OCI-LY7 (cell line): ENCODE measurements at regions not wholly inside any gene's neighbourhood (a gene's known extent, or its start where the extent isn't known, plus 50 kb on each side); places are given as distances from the start of the nearest gene placed in this dataset.

Experiments used
- BruUV-seq: library from RNA; stranded (reverse); fragments of 400-500 nt; replicated peaks from 2 replicates; lab custom pipeline; 2021; lab: Mats Ljungman, UMichigan
- CTCF ChIA-PET: fragments of 300-600 bp; sonication (Branson Sonifier 250); formaldehyde crosslinking; loops from one replicate; lab custom pipeline; 2022; ENCODE audit warnings: antibody characterized with exemption; ENCODE audit not compliant: unreplicated experiment; lab: Charles Lee
- POLR2A ChIA-PET: fragments of 300-600 bp; sonication (Branson Sonifier 250); formaldehyde crosslinking; loops from one replicate; lab custom pipeline; 2022; ENCODE audit warnings: antibody characterized with exemption; lab: Charles Lee
- DNase-seq: peaks from one replicate; pipeline ENCODE4 v3.0.0-alpha.2; 2015; ENCODE audit warnings: low spot score
- H2AFZ ChIP-seq: fragments of 200-600 bp; sonication (generic), shearing (Covaris generic); 2 replicates; pipeline ENCODE4 v1.6.1; 2014; ENCODE audit warnings: mild to moderate bottlenecking, antibody characterized with exemption, low read length, moderate library complexity
- H3K27ac ChIP-seq: fragments of 200-600 bp; sonication (generic); 2 replicates; pipeline ENCODE4 v1.5.1; 2014; ENCODE audit warnings: mixed run types, low read depth, mild to moderate bottlenecking, moderate library complexity, low read length, inconsistent platforms; ENCODE audit not compliant: poor library complexity, severe bottlenecking
- H3K36me3 ChIP-seq: fragments of 200-600 bp; sonication (generic); 2 replicates; pipeline ENCODE4 v1.6.1; 2014; ENCODE audit warnings: mild to moderate bottlenecking, antibody characterized with exemption, low read length, moderate library complexity, mixed read lengths; ENCODE audit not compliant: insufficient read depth
- H3K4me1 ChIP-seq: fragments of 200-600 bp; sonication (generic); 2 replicates; pipeline ENCODE4 v1.5.1; 2014; ENCODE audit warnings: mild to moderate bottlenecking, low read length; ENCODE audit not compliant: insufficient read depth, poor library complexity, severe bottlenecking
- H3K4me2 ChIP-seq: fragments of 200-600 bp; sonication (generic); 2 replicates; pipeline ENCODE4 v1.6.1; 2014; ENCODE audit warnings: mild to moderate bottlenecking, low read length
- H3K4me3 ChIP-seq: fragments of 200-600 bp; sonication (generic); 2 replicates; pipeline ENCODE4 v1.5.1; 2014; ENCODE audit warnings: mild to moderate bottlenecking, low read depth, low read length; ENCODE audit not compliant: poor library complexity, severe bottlenecking
- H3K79me2 ChIP-seq: fragments of 200-600 bp; sonication (generic); 2 replicates; pipeline ENCODE4 v1.6.1; 2016; ENCODE audit warnings: low read depth, mild to moderate bottlenecking, low read length, moderate library complexity, mixed read lengths; ENCODE audit not compliant: insufficient read depth
- H3K9me2 ChIP-seq: fragments of 200-600 bp; sonication (generic); 2 replicates; pipeline ENCODE4 v1.6.1; 2016; ENCODE audit warnings: mild to moderate bottlenecking, low read length, mixed read lengths; ENCODE audit not compliant: insufficient read depth
- H3K9me3 ChIP-seq: fragments of 200-600 bp; sonication (generic); 2 replicates; pipeline ENCODE4 v1.6.1; 2014; ENCODE audit warnings: mild to moderate bottlenecking, mixed run types, low read length, mixed read lengths
- H4K20me1 ChIP-seq: fragments of 200-600 bp; sonication (generic); 2 replicates; pipeline ENCODE4 v1.6.1; 2014; ENCODE audit warnings: mild to moderate bottlenecking, antibody characterized with exemption, low read length, moderate library complexity, mixed read lengths; ENCODE audit not compliant: insufficient read depth
- CTCF ChIP-seq: fragments of 200-600 bp; sonication (generic); conservative IDR thresholded peaks from 2 replicates; pipeline ENCODE4 v1.5.1; 2014; ENCODE audit warnings: mild to moderate bottlenecking, antibody characterized with exemption, low read length, moderate library complexity, mixed read lengths
- EZH2phosphoT487 ChIP-seq: fragments of 200-600 bp; sonication (generic); IDR thresholded peaks from 2 replicates; pipeline ENCODE4 v1.6.1; 2018; ENCODE audit warnings: low read depth, borderline replicate concordance, mild to moderate bottlenecking, mixed run types, antibody characterized with exemption, low read length, moderate library complexity, mixed read lengths
- intact Hi-C: fragments of 100-400 bp; cut with micrococcal nuclease; formaldehyde crosslinking; loops from one replicate; pipeline ENCODE4 v1.10.0; 2022; ENCODE audit not compliant: unreplicated experiment

- CTCF ChIA-PET = no interaction called here
- H3K4me2 ChIP-seq = no peak overlapping the region
- H3K9me3 ChIP-seq = no peaks in the 10 kb centered on the region
- no peaks in the 10 kb centered on the region for H3K4me1 ChIP-seq
- H3K9me2 ChIP-seq = no peaks in the 10 kb centered on the region
- DNase-seq = no peak
- POLR2A ChIA-PET = no interaction called here
- peak; percentile 59 for TF ChIP-seq CTCF
- TF ChIP-seq EZH2phosphoT487 = no peak
- intact Hi-C loops = no loop called here
- H3K36me3 ChIP-seq = no peaks in the 10 kb centered on the region
- no peak overlapping the region for H2AFZ ChIP-seq
- no peaks in the 10 kb centered on the region for H3K79me2 ChIP-seq
- BruUV-seq = no TSS peak
- H3K27ac ChIP-seq = no peak overlapping the region
- H3K4me3 ChIP-seq = no peak overlapping the region
- H4K20me1 ChIP-seq = no peaks in the 10 kb centered on the region
Measured at GRCh38 chr13:37270226-37271001, 164.9 kb upstream of the CSNK1A1L start.

GRCh38 chr13:37263871-37264270 is 158.4 kb upstream of the CSNK1A1L start:
- no TSS peak for BruUV-seq
- TF ChIP-seq EZH2phosphoT487 = no peak
- no peak for TF ChIP-seq CTCF
- Histone ChIP-seq H3K4me1 (no peaks in the 10 kb centered on the region), H4K20me1 (no peaks in the 10 kb centered on the region), H3K79me2 (no peaks in the 10 kb centered on the region), H3K9me2 (no peaks in the 10 kb centered on the region; the same call in 1 of the 2 replicates), H3K27ac (no peak overlapping the region), H3K36me3 (no peaks in the 10 kb centered on the region), H2AFZ (no peak overlapping the region), H3K9me3 (no peaks in the 10 kb centered on the region), H3K4me3 (no peak overlapping the region), H3K4me2 (no peak overlapping the region)
- DNase-seq = no peak
- ChIA-PET CTCF (no interaction called here), POLR2A (no interaction called here)
- intact Hi-C loops = no loop called here

DNA sequence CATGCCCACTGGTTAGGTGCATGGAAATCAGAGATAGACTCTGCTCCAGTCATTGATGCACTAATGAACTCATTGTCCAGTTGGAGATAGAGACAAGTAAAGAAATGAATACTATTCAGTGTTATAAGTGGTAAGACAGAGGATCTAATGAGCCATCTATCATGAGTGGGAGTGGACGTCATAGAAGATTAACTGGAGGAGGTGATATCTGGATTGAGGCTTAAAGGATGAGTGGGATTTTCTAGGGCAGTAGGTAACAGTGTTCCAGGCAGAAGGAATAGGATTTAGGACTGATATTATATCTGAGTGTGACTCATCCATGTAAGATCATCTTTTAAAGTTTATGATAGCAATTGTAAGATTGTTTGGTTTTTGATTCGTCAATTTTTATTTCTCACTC is 152.2 kb upstream of the CSNK1A1L start:
- Histone ChIP-seq H4K20me1 (no peaks in the 10 kb centered on the region), H3K4me3 (no peak overlapping the region), H3K36me3 (no peaks in the 10 kb centered on the region), H3K9me2 (no peaks in the 10 kb centered on the region; the same call in 1 of the 2 replicates), H3K9me3 (no peaks in the 10 kb centered on the region), H3K27ac (no peak overlapping the region), H3K79me2 (no peaks in the 10 kb centered on the region), H3K4me1 (no peaks in the 10 kb centered on the region), H3K4me2 (no peak overlapping the region), H2AFZ (no peak overlapping the region)
- intact Hi-C loops = no loop called here
- no TSS peak for BruUV-seq
- TF ChIP-seq CTCF (no peak), EZH2phosphoT487 (no peak)
- DNase-seq = no peak
- POLR2A ChIA-PET = interaction anchor here (0.6 kb wide), 1 partner anchor 94 kb away, joined by 4 read pairs; no protein-coding TSS in a partner anchor
- CTCF ChIA-PET = no interaction called here
